GM13977 (cell line): ENCODE measurements at regions not wholly inside any gene's neighbourhood (a gene's known extent, or its start where the extent isn't known, plus 50 kb on each side); places are given as distances from the start of the nearest gene placed in this dataset.
A peak's percentile ranks its signal among the peaks of the same experiment; 100 is the strongest.

Source experiments
- DNase-seq: peaks from one replicate; pipeline ENCODE4 v3.0.0; 2012; ENCODE audit warnings: low spot score
- CTCF ChIP-seq: IDR thresholded peaks from 2 replicates; pipeline ENCODE4 v1.5.1; 2012; ENCODE audit warnings: mild to moderate bottlenecking, control low read depth; ENCODE audit not compliant: insufficient read depth; ENCODE audit errors: extremely low read depth, missing control alignments
- in situ Hi-C: fragments of 300-500 bp; cut with MboI; formaldehyde crosslinking; loops from one replicate; pipeline ENCODE4 v1.12.0; 2022; ENCODE audit warnings: low sequenced_read_pairs, low pct_unique_long_range_greater_than_20kb, mixed read lengths, inconsistent platforms; ENCODE audit not compliant: unreplicated experiment

DNA sequence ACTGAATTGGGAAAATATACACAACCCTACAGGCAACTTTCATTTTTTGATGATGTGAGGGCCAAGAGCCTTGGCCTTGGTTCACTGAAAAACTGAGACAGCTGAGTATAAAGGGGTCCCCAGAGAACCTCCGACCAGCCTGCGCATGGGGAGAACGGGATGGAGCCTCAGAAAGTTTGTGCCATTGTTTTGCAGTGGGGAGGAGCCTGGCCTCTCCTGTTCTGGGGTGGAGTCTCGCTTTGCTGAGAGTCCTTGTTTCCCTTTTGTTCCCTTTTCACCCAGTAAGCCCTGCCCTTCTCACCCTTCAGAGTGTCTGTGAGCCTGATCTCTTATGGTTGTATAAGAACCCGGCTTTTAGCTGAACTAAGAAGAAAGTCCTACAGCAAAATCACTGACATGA is 193.2 kb upstream of the AKR1E2 start:
- DNase-seq: no peak
- in situ Hi-C loops: no loop called here
- TF ChIP-seq CTCF: no peak

DNA sequence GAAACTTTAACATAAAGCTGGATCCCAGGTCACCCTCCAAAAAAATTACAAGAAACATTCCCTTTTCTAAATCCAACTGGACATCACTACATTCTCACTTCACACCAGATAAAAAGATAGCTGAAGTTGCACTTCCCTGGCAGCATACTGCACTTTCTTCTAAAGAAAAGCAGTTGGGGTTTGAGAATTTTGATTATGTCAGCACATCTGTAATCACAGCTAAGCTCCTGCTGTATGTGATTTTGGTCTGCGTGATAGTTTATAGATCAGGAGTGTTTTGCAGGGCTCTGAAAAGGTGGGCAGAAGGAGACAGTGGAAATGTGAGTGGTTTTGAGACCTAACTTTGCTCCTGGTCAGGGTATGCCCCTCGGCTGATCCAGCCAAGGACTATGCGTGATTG is 199.1 kb upstream of the AKR1E2 start:
- in situ Hi-C loops: no loop called here
- no peak for DNase-seq
- no peak for TF ChIP-seq CTCF

DNA sequence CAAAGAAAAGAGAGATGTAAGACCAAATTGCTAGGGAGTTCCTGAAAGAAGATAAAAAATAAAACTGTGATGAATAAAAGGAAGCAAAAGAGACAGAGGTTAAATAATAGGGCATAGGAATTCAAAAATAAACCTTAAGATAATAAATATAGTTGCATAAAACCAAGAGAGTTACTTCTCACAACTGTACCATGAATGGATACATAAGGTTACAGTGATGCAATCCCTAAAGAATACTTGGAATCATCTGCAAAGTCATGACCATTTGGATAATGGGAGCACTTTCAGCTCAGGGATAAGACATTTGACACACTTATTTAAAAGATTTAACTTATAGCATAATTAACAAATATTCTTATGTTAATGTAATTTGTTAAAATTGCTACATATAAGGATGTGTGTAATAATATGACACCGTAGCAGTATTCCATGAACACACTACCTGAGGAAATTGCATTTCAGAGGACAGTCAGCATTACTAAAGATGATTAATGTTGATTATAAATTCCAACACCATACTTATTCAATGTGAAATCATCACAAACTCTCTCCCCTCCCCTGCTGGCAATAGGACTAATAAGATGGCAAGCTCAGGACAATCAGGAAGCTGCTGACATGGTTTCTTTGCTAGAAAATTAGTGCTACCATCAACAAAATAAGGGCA is 202.1 kb upstream of the AKR1E2 start:
- in situ Hi-C loops: no loop called here
- TF ChIP-seq CTCF: no peak
- no peak for DNase-seq

- in situ Hi-C loops: no loop called here
- peak; percentile 3 for DNase-seq
- no peak for TF ChIP-seq CTCF
Measured at GRCh38 chr10:4623200-4623599, 202.8 kb upstream of the AKR1E2 start.

- no peak for TF ChIP-seq CTCF
- DNase-seq: no peak
- in situ Hi-C loops: no loop called here
Measured at GRCh38 chr10:4622384-4622783, 203.6 kb upstream of the AKR1E2 start.

DNA sequence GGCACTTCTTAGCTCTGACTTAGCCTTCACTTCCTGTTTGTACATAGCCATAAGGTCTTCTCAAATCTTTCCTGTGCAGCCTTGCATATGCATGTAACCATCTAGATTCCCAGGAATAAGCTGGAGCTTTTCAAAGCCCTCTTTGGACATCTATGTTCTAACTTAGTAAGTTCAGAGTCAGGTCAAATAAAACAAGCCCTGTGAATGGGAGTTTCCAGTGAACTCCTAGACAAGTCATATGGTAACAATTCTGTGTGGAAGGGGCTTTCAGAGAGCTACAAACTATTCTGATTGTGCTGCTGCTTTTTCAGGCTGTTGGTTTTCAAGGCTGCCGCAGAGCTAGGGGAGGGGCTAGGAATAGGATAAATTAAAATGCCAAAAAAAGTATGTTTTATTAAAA is 208.4 kb upstream of the AKR1E2 start:
- DNase-seq: no peak
- in situ Hi-C loops: no loop called here
- TF ChIP-seq CTCF: no peak
